HepG2 (cell line): ENCODE measurements at regions not wholly inside any gene's neighbourhood (a gene's known extent, or its start where the extent isn't known, plus 50 kb on each side); places are given as distances from the start of the nearest gene placed in this dataset.

Experiments used
- AHDC1 ChIP-seq: sonication (generic); formaldehyde crosslinking; IDR thresholded peaks from 2 replicates; pipeline ENCODE4 v1.5.1; 2020; ENCODE audit warnings: mild to moderate bottlenecking, missing genetic modification reagents, borderline replicate concordance
- ARID4A ChIP-seq: sonication (generic); formaldehyde crosslinking; IDR thresholded peaks from 2 replicates; pipeline ENCODE4 v1.5.0; 2020; ENCODE audit warnings: mild to moderate bottlenecking, missing genetic modification reagents, borderline replicate concordance
- HOMEZ ChIP-seq: IDR thresholded peaks from 2 replicates; pipeline ENCODE4 v1.6.1; 2016; ENCODE audit warnings: low read depth
- NR2C2 ChIP-seq: sonication (generic); formaldehyde crosslinking; IDR thresholded peaks from 2 replicates; pipeline ENCODE4 v1.4.0; 2020; ENCODE audit warnings: missing genetic modification reagents, mild to moderate bottlenecking, moderate library complexity, borderline replicate concordance

DNA sequence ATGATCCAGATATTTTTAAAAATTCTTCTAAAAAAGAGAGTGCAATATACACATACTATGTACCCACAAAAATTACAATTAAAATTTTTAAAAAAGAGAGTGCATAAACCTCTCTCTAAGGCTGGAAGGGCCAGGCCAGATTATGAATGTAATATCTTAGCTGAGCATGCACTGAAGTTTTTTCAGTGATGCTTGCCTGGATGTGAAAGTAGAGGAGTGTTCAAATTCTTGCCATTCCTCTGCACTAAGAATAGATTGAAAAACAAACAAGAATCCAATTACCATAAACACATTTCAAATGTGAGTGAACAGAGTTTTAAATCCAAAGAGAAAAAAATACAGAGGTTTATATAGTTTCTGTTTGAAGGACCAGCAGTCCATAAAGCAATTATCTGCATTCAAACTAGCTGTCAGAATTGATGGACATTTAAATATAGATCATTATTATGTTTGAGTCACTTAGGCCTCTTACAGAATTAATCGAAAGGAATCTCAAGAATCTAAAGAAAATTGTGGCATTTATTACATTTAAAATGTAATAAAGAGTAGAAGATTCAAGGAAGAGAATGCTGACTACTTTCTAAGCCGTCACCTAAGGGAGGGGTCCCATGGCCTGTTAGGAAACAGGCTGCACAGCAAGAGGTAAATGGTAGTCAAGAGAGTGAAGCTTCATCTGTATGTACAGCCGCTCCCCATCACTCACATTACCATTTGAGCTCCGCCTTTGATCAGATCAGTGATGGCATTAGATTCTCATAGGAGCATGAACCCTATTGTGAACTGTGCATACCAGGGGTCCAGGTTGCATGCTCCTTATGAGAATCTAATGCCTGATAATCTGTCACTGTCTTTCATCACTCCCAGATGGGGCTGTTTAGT is 159.3 kb upstream of the MDFIC2 start (continued):
- no peak for TF ChIP-seq ARID4A (CRISPR knock-in tag)
- no peak for TF ChIP-seq AHDC1
- TF ChIP-seq NR2C2: no peak
- no peak for TF ChIP-seq HOMEZ (CRISPR knock-in tag)
